ENCODE measurements at regions not wholly inside any gene's neighbourhood (a gene's known extent, or its start where the extent isn't known, plus 50 kb on each side); places are given as distances from the start of the nearest gene placed in this dataset.

DNA sequence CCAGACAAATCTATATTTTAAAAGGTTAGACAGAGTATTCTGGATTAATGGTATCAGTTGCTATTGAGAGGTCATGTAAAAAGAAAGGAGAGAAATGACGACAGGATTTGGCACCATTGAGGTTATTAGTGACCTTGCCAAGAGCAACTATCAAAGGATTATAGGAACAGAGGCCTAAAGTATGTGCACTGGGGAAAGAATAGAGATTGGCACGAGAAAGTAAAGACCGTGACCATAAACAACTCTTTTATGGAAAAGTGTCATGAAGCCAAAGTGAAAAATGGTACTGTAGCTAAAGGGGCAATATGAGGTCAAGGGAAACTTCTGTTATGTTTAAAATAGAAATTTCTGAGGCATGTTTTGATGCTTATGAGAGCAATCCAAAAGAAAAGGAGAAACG is 115.2 kb upstream of the KIF2B start:
- Mint-ChIP-seq H3K36me3 (peaks cover 3% of the 10 kb centered on the region), H3K9me3 (peaks cover 28% of the 10 kb centered on the region), H3K4me3 (no peak overlapping the region), H3K4me1 (peaks cover 9% of the 10 kb centered on the region), H3K27me3 (ENCODE audit: low read depth) (no peaks in the 10 kb centered on the region), H3K27ac (no peak overlapping the region)
- TF ChIP-seq, protein P1, sequence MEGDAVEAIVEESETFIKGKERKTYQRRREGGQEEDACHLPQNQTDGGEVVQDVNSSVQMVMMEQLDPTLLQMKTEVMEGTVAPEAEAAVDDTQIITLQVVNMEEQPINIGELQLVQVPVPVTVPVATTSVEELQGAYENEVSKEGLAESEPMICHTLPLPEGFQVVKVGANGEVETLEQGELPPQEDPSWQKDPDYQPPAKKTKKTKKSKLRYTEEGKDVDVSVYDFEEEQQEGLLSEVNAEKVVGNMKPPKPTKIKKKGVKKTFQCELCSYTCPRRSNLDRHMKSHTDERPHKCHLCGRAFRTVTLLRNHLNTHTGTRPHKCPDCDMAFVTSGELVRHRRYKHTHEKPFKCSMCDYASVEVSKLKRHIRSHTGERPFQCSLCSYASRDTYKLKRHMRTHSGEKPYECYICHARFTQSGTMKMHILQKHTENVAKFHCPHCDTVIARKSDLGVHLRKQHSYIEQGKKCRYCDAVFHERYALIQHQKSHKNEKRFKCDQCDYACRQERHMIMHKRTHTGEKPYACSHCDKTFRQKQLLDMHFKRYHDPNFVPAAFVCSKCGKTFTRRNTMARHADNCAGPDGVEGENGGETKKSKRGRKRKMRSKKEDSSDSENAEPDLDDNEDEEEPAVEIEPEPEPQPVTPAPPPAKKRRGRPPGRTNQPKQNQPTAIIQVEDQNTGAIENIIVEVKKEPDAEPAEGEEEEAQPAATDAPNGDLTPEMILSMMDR (IDR thresholded peaks at IDR 0.05; ENCODE audit: unreplicated experiment) = no peak
- DNase-seq (ENCODE audit: low spot score in 2 of 2, unreplicated experiment in 2 of 2) = no peak

DNA sequence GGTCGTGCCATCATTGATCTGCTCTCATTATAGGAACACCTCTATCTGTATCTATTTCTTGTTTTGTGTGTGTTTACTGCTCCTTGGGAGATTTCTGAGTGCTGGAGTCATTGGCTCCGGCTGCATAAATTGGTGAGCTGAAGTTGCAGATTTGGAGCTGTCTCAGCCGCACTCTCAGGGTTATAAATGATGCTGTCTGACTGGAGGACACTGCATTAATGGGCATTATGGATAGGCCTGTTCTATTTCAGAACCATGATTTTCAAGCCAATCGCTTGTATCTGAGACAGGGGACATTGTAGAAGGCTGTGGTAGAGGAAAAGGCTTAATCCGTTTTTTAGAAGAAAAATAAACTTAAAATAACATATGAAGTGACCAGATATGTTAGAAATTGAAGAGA is 126.4 kb upstream of the KIF2B start:
- Mint-ChIP-seq H3K4me3 (no peak overlapping the region), H3K36me3 (no peaks in the 10 kb centered on the region), H3K27me3 (ENCODE audit: low read depth) (no peaks in the 10 kb centered on the region), H3K4me1 (peaks cover 38% of the 10 kb centered on the region), H3K27ac (no peak overlapping the region), H3K9me3 (no peaks in the 10 kb centered on the region)
- TF ChIP-seq, protein P1 (IDR thresholded peaks at IDR 0.05; ENCODE audit: unreplicated experiment) = no peak
- DNase-seq (ENCODE audit: low spot score in 2 of 2, unreplicated experiment in 2 of 2) = no peak

DNA sequence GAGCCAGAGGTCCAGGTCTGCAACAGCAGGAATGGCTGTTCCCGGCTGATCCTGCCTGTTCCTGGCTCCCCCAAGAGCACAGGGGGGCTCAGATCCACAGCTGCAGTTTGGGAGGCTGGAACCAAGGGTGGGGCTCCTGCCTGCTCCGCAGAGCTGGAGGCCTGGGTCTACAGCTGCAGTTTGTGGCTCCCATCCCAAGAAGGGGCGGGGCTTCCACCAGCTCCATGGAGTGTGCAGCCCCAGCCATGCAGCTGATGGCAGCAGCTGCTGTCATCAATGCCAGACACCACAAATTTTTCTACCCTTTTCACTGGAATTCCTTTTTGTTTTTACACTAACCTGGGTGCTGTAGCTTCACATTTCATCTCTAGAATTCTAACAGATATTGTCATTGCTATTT is 135.4 kb upstream of the KIF2B start:
- H3K36me3 Mint-ChIP-seq = peaks cover 5% of the 10 kb centered on the region
- peaks cover 23% of the 10 kb centered on the region for H3K4me1 Mint-ChIP-seq
- H3K27me3 Mint-ChIP-seq (ENCODE audit: low read depth) = no peaks in the 10 kb centered on the region
- TF ChIP-seq, protein P1 (IDR thresholded peaks at IDR 0.05; ENCODE audit: unreplicated experiment) = no peak
- DNase-seq (ENCODE audit: low spot score in 2 of 2, unreplicated experiment in 2 of 2) = no peak
- peaks cover 37% of the 10 kb centered on the region for H3K9me3 Mint-ChIP-seq
- no peak overlapping the region for H3K27ac Mint-ChIP-seq
- H3K4me3 Mint-ChIP-seq = no peak overlapping the region

DNA sequence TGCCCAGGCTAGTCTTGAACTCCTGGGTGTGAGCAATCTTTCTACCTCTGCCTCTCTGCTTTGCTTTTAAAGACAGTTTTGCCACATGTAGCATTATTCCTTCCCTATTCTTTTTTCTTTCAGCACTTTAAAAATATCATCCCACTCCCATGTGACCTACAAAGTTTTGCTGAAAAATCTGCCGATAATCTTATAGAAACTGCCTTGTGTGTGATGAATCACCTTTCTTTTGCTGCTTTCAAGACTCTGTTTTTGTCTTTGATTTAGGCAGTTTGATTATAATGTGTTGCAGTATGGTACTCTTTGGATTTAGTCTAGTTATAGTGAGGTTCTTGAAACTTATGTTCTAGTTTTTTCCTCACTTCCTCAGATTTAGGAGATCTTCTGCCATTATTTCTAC is 142.0 kb upstream of the KIF2B start:
- TF ChIP-seq, protein P1 (IDR thresholded peaks at IDR 0.05; ENCODE audit: unreplicated experiment) = no peak
- peaks cover 16% of the 10 kb centered on the region for H3K36me3 Mint-ChIP-seq
- H3K4me3 Mint-ChIP-seq = no peak overlapping the region
- DNase-seq (ENCODE audit: low spot score in 2 of 2, unreplicated experiment in 2 of 2) = no peak
- H3K9me3 Mint-ChIP-seq = peaks cover 57% of the 10 kb centered on the region
- no peaks in the 10 kb centered on the region for H3K27me3 Mint-ChIP-seq (ENCODE audit: low read depth)
- H3K27ac Mint-ChIP-seq = no peak overlapping the region
- H3K4me1 Mint-ChIP-seq = no peaks in the 10 kb centered on the region

DNA sequence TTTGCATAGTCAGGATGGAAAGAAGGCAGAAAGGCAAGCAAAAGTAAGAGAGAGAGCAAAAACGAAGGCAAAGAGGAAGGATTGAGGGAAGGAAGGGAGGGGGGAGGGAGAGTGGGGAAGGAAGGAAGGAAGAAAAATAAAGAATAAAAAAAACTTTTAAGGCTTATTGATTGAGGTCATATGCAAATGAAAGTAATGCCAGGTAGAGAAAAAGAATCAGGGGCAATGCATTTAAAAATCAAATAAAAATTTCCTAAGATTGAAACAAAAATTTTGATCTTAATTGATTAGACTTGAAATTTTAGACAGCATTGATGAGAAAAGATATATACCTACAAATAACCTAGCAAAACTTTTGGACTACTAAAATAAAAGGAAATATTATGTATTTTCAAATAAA is 153.9 kb upstream of the KIF2B start:
- Mint-ChIP-seq H3K36me3 (no peaks in the 10 kb centered on the region), H3K4me1 (peaks cover 5% of the 10 kb centered on the region), H3K27ac (no peak overlapping the region), H3K4me3 (no peak overlapping the region), H3K9me3 (peaks cover 28% of the 10 kb centered on the region), H3K27me3 (ENCODE audit: low read depth) (no peaks in the 10 kb centered on the region)
- TF ChIP-seq, protein P1 (IDR thresholded peaks at IDR 0.05; ENCODE audit: unreplicated experiment) = no peak
- DNase-seq (ENCODE audit: low spot score in 2 of 2, unreplicated experiment in 2 of 2) = no peak

DNA sequence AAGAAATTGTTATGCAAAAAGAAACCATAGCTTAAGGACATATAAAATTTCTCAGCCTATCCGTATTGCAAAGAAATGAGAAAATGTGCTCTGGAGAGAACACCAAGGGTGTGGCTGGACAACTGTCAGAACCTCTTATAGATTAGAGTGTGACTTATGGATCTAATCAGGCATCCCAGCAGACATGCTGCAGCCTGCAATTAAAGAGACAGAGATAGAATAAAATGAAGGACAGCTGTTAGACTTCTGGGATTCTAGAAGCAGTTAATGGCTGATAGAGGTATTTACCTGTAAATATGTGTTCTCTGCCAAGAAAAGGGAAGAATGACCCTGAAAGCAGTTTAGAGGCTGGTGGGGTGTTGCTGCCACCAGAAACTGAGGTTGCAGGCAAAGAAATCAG is 160.1 kb upstream of the KIF2B start:
- Mint-ChIP-seq H3K27me3 (ENCODE audit: low read depth) (no peaks in the 10 kb centered on the region), H3K4me3 (no peak overlapping the region), H3K9me3 (peaks cover 13% of the 10 kb centered on the region), H3K27ac (no peak overlapping the region), H3K4me1 (peaks cover 7% of the 10 kb centered on the region), H3K36me3 (no peaks in the 10 kb centered on the region)
- no peak for DNase-seq (ENCODE audit: low spot score in 2 of 2, unreplicated experiment in 2 of 2)
- TF ChIP-seq, protein P1 (IDR thresholded peaks at IDR 0.05; ENCODE audit: unreplicated experiment) = no peak

Measured in mesothelial cell of epicardium (in vitro differentiated cells).